H1 (cell line): ENCODE measurements at regions not wholly inside any gene's neighbourhood (a gene's known extent, or its start where the extent isn't known, plus 50 kb on each side); places are given as distances from the start of the nearest gene placed in this dataset.

ENCODE experiments used
- CTCF ChIA-PET: fragments of 300-600 bp; sonication (Branson Sonifier 250); formaldehyde crosslinking; loops from one replicate; lab custom pipeline; 2021; ENCODE audit not compliant: partially characterized antibody; lab: Charles Lee
- POLR2A ChIA-PET: fragments of 300-600 bp; sonication (Branson Sonifier 250); formaldehyde crosslinking; loops from one replicate; lab custom pipeline; 2021; ENCODE audit warnings: inconsistent platforms; ENCODE audit not compliant: partially characterized antibody; lab: Charles Lee
- DNase-seq, 2 experiments: peaks; one replicate each; pipeline versions ENCODE4 v3.0.0 to v3.0.0-alpha.2; 2010 to 2022; ENCODE audit warnings: low spot score in 2 of 2, low read depth in 1 of 2, mixed read lengths in 1 of 2
- FAIRE-seq: peaks from 2 replicates; lab custom pipeline; 2011; peaks lifted over from hg19 to GRCh38; lab: Jason Lieb, UNC
- H2AFZ ChIP-seq: 2 replicates; pipeline ENCODE4 v1.8.1; 2012; ENCODE audit warnings: low read length, inconsistent platforms
- H2AK5ac ChIP-seq: 2 replicates; pipeline ENCODE4 v1.6.1; 2013; ENCODE audit warnings: low read depth, low read length
- H2BK120ac ChIP-seq: replicated peaks from 2 replicates; pipeline ENCODE3; 2013; ENCODE audit warnings: low read depth, low read length, inconsistent platforms
- H2BK12ac ChIP-seq: 2 replicates; pipeline ENCODE4 v1.6.1; 2013; ENCODE audit warnings: low read depth, low read length
- H2BK15ac ChIP-seq: 2 replicates; pipeline ENCODE4 v1.6.1; 2013; ENCODE audit warnings: low read length
- H2BK20ac ChIP-seq: 2 replicates; pipeline ENCODE4 v1.6.1; 2013; ENCODE audit warnings: low read length
- H2BK5ac ChIP-seq: 2 replicates; pipeline ENCODE4 v1.6.1; 2013; ENCODE audit warnings: low read depth, low read length
- H3K14ac ChIP-seq: 2 replicates; pipeline ENCODE4 v1.6.1; 2013; ENCODE audit warnings: inconsistent platforms; ENCODE audit not compliant: insufficient read length
- H3K18ac ChIP-seq: 2 replicates; pipeline ENCODE4 v1.6.1; 2013; ENCODE audit warnings: low read length; ENCODE audit errors: extremely low read depth
- H3K23ac ChIP-seq: 2 replicates; pipeline ENCODE4 v1.6.1; 2013; ENCODE audit warnings: inconsistent platforms; ENCODE audit not compliant: insufficient read length
- H3K23me2 ChIP-seq: 2 replicates; pipeline ENCODE4 v1.6.1; 2013; ENCODE audit warnings: low read depth, low read length
- H3K27ac ChIP-seq: 2 replicates; pipeline ENCODE4 v1.6.1; 2011; ENCODE audit warnings: low read depth, low read length, inconsistent platforms
- H3K27me3 ChIP-seq, 4 experiments: replicated peaks in 1 of 4; 1 replicate in 1 of 4; 2 replicates in 3 of 4; pipeline versions ENCODE4 v1.6.1 to v1.8.1; 2011 to 2013; ENCODE audit warnings: low read length in 3 of 4, mild to moderate bottlenecking in 3 of 4, inconsistent platforms in 2 of 4, mixed read lengths in 2 of 4, moderate library complexity in 1 of 4; ENCODE audit not compliant: control insufficient read depth in 3 of 4, insufficient read depth in 3 of 4; ENCODE audit errors: extremely low read depth in 1 of 4
- H3K36me3 ChIP-seq, 4 experiments: 2 replicates each; pipeline versions ENCODE4 v1.6.1 to v1.8.1; 2011 to 2013; ENCODE audit warnings: mild to moderate bottlenecking in 4 of 4, low read length in 3 of 4, moderate library complexity in 2 of 4, control low read depth in 1 of 4, inconsistent platforms in 1 of 4; ENCODE audit not compliant: insufficient read depth in 4 of 4, control insufficient read depth in 2 of 4
- H3K4ac ChIP-seq: replicated peaks from 2 replicates; pipeline ENCODE3; 2013; ENCODE audit warnings: low read length, low read depth, mixed read lengths, inconsistent platforms; ENCODE audit not compliant: insufficient read length
- H3K4me1 ChIP-seq, 4 experiments: replicated peaks in 1 of 4; 1 replicate in 1 of 4; 2 replicates in 3 of 4; pipeline versions ENCODE4 v1.6.1 to v1.8.1; 2011 to 2013; ENCODE audit warnings: low read length in 3 of 4, inconsistent platforms in 2 of 4, mixed read lengths in 1 of 4; ENCODE audit not compliant: insufficient read depth in 4 of 4, control insufficient read depth in 3 of 4
- H3K4me2 ChIP-seq, 2 experiments: 2 replicates each; pipeline versions ENCODE4 v1.6.1 to v1.8.1; 2011 to 2013; ENCODE audit warnings: low read depth in 2 of 2, low read length in 2 of 2, control low read depth in 1 of 2, inconsistent platforms in 1 of 2, mild to moderate bottlenecking in 1 of 2; ENCODE audit not compliant: insufficient read depth in 1 of 2
- H3K4me3 ChIP-seq, 4 experiments: fragments of 200-600, 300-600 bp in 1 of 4; sonication (generic), shearing (Covaris generic), sonication (Bioruptor Twin) in 1 of 4; 2 replicates each; pipeline versions ENCODE4 v1.5.1 to v1.8.1; 2011 to 2016; ENCODE audit warnings: low read length in 4 of 4, low read depth in 3 of 4, control low read depth in 2 of 4, inconsistent platforms in 2 of 4, mild to moderate bottlenecking in 2 of 4, mixed read lengths in 1 of 4, moderate library complexity in 1 of 4; ENCODE audit not compliant: insufficient read depth in 2 of 4; ENCODE audit errors: extremely low read depth in 1 of 4
- H3K56ac ChIP-seq: replicated peaks from 2 replicates; pipeline ENCODE3; 2013; ENCODE audit warnings: low read depth, mild to moderate bottlenecking, mixed read lengths, low read length, inconsistent platforms; ENCODE audit not compliant: insufficient read length
- H3K79me1 ChIP-seq: 2 replicates; pipeline ENCODE4 v1.6.1; 2013; ENCODE audit warnings: low read depth, low read length, control low read depth
- H3K79me2 ChIP-seq, 2 experiments: 2 replicates each; pipeline versions ENCODE4 v1.6.1 to v1.8.1; 2012 to 2013; ENCODE audit warnings: low read length in 2 of 2, mild to moderate bottlenecking in 2 of 2, inconsistent platforms in 1 of 2; ENCODE audit not compliant: insufficient read depth in 2 of 2, control insufficient read depth in 1 of 2
- H3K9ac ChIP-seq, 4 experiments: replicated peaks in 1 of 4; 1 replicate in 1 of 4; 2 replicates in 3 of 4; pipeline versions ENCODE4 v1.6.1 to v1.8.1; 2011 to 2013; ENCODE audit warnings: low read depth in 3 of 4, low read length in 3 of 4, control low read depth in 2 of 4, mild to moderate bottlenecking in 2 of 4, moderate library complexity in 2 of 4, inconsistent platforms in 1 of 4; ENCODE audit errors: extremely low read depth in 1 of 4
- H3K9me3 ChIP-seq, 2 experiments: 2 replicates each; pipeline versions ENCODE4 v1.6.1 to v1.8.1; 2012 to 2013; ENCODE audit warnings: mild to moderate bottlenecking in 2 of 2, moderate library complexity in 2 of 2, control low read depth in 1 of 2, inconsistent platforms in 1 of 2, low read depth in 1 of 2, low read length in 1 of 2, mixed read lengths in 1 of 2; ENCODE audit not compliant: insufficient read depth in 2 of 2
- H4K20me1 ChIP-seq, 2 experiments: replicated peaks in 1 of 2; 2 replicates each; pipeline versions ENCODE3 to v1.8.1; 2011 to 2013; ENCODE audit warnings: inconsistent platforms in 2 of 2, low read length in 2 of 2, mild to moderate bottlenecking in 1 of 2; ENCODE audit not compliant: insufficient read depth in 2 of 2, control insufficient read depth in 1 of 2
- H4K5ac ChIP-seq: 2 replicates; pipeline ENCODE4 v1.6.1; 2013; ENCODE audit warnings: low read length, low read depth, mixed read lengths, inconsistent platforms; ENCODE audit not compliant: insufficient read length
- H4K8ac ChIP-seq: 2 replicates; pipeline ENCODE4 v1.8.0; 2013; ENCODE audit warnings: mild to moderate bottlenecking, moderate library complexity, low read length, inconsistent platforms; ENCODE audit not compliant: insufficient read depth; ENCODE audit errors: extremely low read depth
- H4K91ac ChIP-seq: replicated peaks from 2 replicates; pipeline ENCODE3; 2013; ENCODE audit warnings: low read length, mixed read lengths, inconsistent platforms; ENCODE audit not compliant: insufficient read length
- ASH2L ChIP-seq: fragments of 200-600, 300-600 bp; sonication (generic); IDR thresholded peaks from one replicate; pipeline ENCODE4 v1.7.1; 2017; ENCODE audit warnings: low read length
- CBX5 ChIP-seq: fragments of 300-800, 300-1000 bp; sonication (generic); IDR thresholded peaks from 2 replicates; pipeline ENCODE4 v1.7.1; 2016; ENCODE audit warnings: antibody characterized with exemption, low read length, low read depth
- E2F6 ChIP-seq: IDR thresholded peaks from 2 replicates; pipeline ENCODE4 v1.6.1; 2012; ENCODE audit warnings: inconsistent platforms
- MAFK ChIP-seq: IDR thresholded peaks from 2 replicates; pipeline ENCODE4 v1.6.1; 2012; ENCODE audit warnings: low read depth, mild to moderate bottlenecking, improper control_type of control experiment, low read length
- NANOG ChIP-seq: IDR thresholded peaks from 2 replicates; pipeline ENCODE4 v1.6.1; 2011; ENCODE audit warnings: low read length, low read depth, mild to moderate bottlenecking, inconsistent platforms; ENCODE audit not compliant: insufficient read depth, poor library complexity, severe bottlenecking
- POLR2AphosphoS5 ChIP-seq: IDR thresholded peaks from 2 replicates; pipeline ENCODE4 v1.6.1; 2011; ENCODE audit warnings: low read depth, low read length
- POU5F1 ChIP-seq: IDR thresholded peaks from 2 replicates; pipeline ENCODE4 v1.6.1; 2011; ENCODE audit warnings: low read depth, mild to moderate bottlenecking, low read length, moderate library complexity
- RXRA ChIP-seq: IDR thresholded peaks from 2 replicates; pipeline ENCODE4 v1.6.1; 2011; ENCODE audit warnings: low read depth, mild to moderate bottlenecking, low read length, moderate library complexity; ENCODE audit not compliant: insufficient read depth
- SAP30 ChIP-seq: fragments of 300-600 bp; sonication (generic); IDR thresholded peaks from 2 replicates; pipeline ENCODE4 v1.7.1; 2012; ENCODE audit warnings: low read length, moderate library complexity, mild to moderate bottlenecking, inconsistent platforms; ENCODE audit not compliant: insufficient read depth, insufficient replicate concordance
- TBP ChIP-seq: IDR thresholded peaks from 2 replicates; pipeline ENCODE4 v1.6.1; 2011; ENCODE audit warnings: low read depth, low read length, improper control_type of control experiment
- TCF12 ChIP-seq: IDR thresholded peaks from 2 replicates; pipeline ENCODE4 v1.6.1; 2011; ENCODE audit warnings: low read depth, mild to moderate bottlenecking, low read length
- YY1 ChIP-seq: IDR thresholded peaks from 2 replicates; pipeline ENCODE4 v1.6.1; 2011; ENCODE audit warnings: low read depth, mild to moderate bottlenecking, low read length
- ZNF274 ChIP-seq: IDR thresholded peaks from 2 replicates; pipeline ENCODE4 v1.7.0; 2012; ENCODE audit warnings: low read length, borderline replicate concordance; ENCODE audit errors: extremely low read depth
- WGBS, 2 experiments: shearing (Covaris generic) in 1 of 2; methylation state at CpG; one replicate each; pipeline versions ENCODE4 v1.1.6 to v1.1.7; 2013 to 2015; ENCODE audit warnings: low lambda C conversion rate in 2 of 2, mixed read lengths in 2 of 2, inconsistent platforms in 1 of 2, low coverage in 1 of 2, missing lambda C conversion rate in 1 of 2; ENCODE audit not compliant: insufficient replicate concordance in 2 of 2, insufficient coverage in 1 of 2, insufficient read length in 1 of 2; ENCODE audit errors: extremely low coverage in 1 of 2, missing lambda C conversion rate in 1 of 2; 5-methylcytosine and 5-hydroxymethylcytosine counted together

DNA sequence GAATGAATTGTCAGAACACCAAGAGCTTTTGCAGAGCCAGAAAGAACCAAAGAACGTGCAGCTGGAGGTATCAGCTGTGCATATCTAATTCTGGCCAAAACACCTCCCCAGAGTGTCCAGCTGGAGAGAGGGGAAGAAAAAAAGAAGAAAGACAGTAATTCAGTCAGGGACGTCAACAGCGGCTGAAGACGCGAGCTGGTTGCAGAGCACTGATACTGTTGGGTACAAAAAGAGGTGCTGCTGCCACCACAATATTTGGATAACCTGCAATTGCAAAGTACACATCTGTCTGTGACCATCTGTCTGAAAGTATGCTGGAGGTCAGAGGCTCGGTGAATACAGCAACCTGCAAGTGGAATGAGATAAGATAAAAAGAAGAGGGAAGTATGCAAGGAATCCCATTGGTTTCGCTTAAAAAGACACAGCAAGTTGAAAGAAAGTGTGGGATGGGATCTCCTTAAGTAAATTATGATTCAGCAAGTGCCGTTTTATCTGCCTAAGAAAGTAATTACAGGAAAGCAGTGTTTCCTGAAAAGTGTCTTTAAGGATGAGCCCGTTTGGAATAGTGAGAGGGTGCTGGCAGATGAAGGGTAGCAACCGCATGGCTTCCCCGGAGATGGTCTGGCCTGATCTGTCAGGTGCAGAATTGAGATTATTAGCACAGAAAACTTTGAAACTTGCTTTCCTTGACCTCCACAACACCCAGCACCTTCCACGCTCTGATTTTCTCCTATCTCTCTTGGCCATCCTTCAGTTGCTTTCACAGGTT lies 189.9 kb upstream of the PRDM1 start:
- no peak overlapping the region for H3K14ac ChIP-seq
- peaks cover 0 to 2% (median 0%) of the 10 kb centered on the region in 4 experiments; a peak in 1 of 7 replicates for H3K4me1 ChIP-seq
- WGBS, 2 experiments, result 87% methylated on average over 12 of the region's 12 CpGs; no CpG with 5 or more reads in 1 of the 2 experiments
- no peaks in the 10 kb centered on the region for H3K79me1 ChIP-seq
- no peak overlapping the region for H3K4ac ChIP-seq
- H4K20me1 ChIP-seq, result no peaks in the 10 kb centered on the region
- no peak overlapping the region for H2BK15ac ChIP-seq
- no peak for DNase-seq
- H3K23me2 ChIP-seq, result no peaks in the 10 kb centered on the region
- ChIA-PET POLR2A (no interaction called here), CTCF (no interaction called here)
- no peak overlapping the region for H2AFZ ChIP-seq
- no peak overlapping the region for H3K4me3 ChIP-seq
- no peak overlapping the region for H2BK12ac ChIP-seq
- no peak overlapping the region for H3K9ac ChIP-seq
- H3K18ac ChIP-seq, result no peak overlapping the region
- no peak overlapping the region for H3K4me2 ChIP-seq
- H2BK5ac ChIP-seq, result no peak overlapping the region
- H3K27ac ChIP-seq, result no peak overlapping the region
- no peak overlapping the region for H2BK20ac ChIP-seq
- no peaks in the 10 kb centered on the region for H3K9me3 ChIP-seq
- no peaks in the 10 kb centered on the region for H3K27me3 ChIP-seq
- H3K23ac ChIP-seq, result no peak overlapping the region
- no peak for FAIRE-seq
- H3K79me2 ChIP-seq, result no peaks in the 10 kb centered on the region
- no peak overlapping the region for H4K5ac ChIP-seq
- no peak overlapping the region for H2AK5ac ChIP-seq
- no peak overlapping the region for H3K56ac ChIP-seq
- no peak overlapping the region for H4K8ac ChIP-seq
- no peaks in the 10 kb centered on the region for H3K36me3 ChIP-seq
- H4K91ac ChIP-seq, result no peak overlapping the region
- no peak overlapping the region for H2BK120ac ChIP-seq
- no peak for TF ChIP-seq NANOG
- TF ChIP-seq E2F6, result no peak
- no peak for TF ChIP-seq CBX5
- TF ChIP-seq YY1, result no peak
- TF ChIP-seq ASH2L, result no peak
- TF ChIP-seq MAFK, result no peak
- no peak for TF ChIP-seq ZNF274
- TF ChIP-seq TBP, result no peak
- no peak for TF ChIP-seq POU5F1
- TF ChIP-seq POLR2AphosphoS5, result no peak
- no peak for TF ChIP-seq SAP30
- TF ChIP-seq TCF12, result no peak
- no peak for TF ChIP-seq RXRA
